Lower leg skin (tissue), 4 donors: ENCODE measurements at regions not wholly inside any gene's neighbourhood (a gene's known extent, or its start where the extent isn't known, plus 50 kb on each side); places are given as distances from the start of the nearest gene placed in this dataset.

Experiments
- DNase-seq, 2 donors: peaks; one replicate each; pipeline ENCODE4 v3.0.0-alpha.2; 2019; ENCODE audit warnings: low spot score in 2 of 2
- H3K4me3 ChIP-seq: fragments of 200-600 bp; sonication (generic); 2 replicates; pipeline ENCODE4 v1.5.1; 2017; ENCODE audit warnings: mild to moderate bottlenecking, low read depth; ENCODE audit not compliant: poor library complexity, severe bottlenecking
- POLR2A ChIP-seq, 2 donors: fragments of 450-650 bp; IDR thresholded peaks; one replicate each; pipeline ENCODE4 v1.6.1; 2016 to 2017; ENCODE audit warnings: antibody characterized with exemption in 2 of 2, mild to moderate bottlenecking in 1 of 2, moderate library complexity in 1 of 2
- WGBS, 2 donors: methylation state at CpG; one replicate each; pipeline ENCODE4 v1.1.5; 2018; 5-methylcytosine and 5-hydroxymethylcytosine counted together
- intact Hi-C: fragments of 100-400 bp; cut with DNase I; formaldehyde crosslinking; loops from one replicate; pipeline ENCODE4 v1.15.0; 2023; ENCODE audit warnings: low total_unique reads
- TF ChIP-seq, protein P1 (sequence below), 3 donors: fragments of 450-650 bp; IDR thresholded peaks; one replicate each; pipeline ENCODE4 v1.5.1; 2016; ENCODE audit warnings: antibody characterized with exemption in 3 of 3, mild to moderate bottlenecking in 3 of 3, moderate library complexity in 2 of 3

DNA sequence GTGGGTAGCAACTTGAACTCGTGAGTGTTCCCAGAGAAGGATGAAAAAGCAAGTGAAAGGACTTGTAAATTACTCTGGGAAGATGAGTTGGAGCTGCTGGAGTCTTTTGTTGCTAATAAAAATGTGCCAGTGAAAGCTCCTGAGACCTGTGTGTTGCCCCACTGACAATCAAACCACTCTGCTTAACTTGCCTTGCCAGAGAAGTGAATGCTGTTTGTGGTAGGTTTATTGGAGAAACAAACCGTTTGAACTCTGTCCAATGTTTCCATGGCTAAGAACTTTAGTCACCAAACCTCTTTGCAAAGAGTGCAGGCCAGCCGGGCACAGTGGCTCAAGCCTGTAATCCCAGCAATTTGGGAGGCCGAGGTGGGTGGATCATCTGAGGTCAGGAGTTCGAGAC lies 586.9 kb downstream of the PCDH7 start:
- TF ChIP-seq, protein P1, sequence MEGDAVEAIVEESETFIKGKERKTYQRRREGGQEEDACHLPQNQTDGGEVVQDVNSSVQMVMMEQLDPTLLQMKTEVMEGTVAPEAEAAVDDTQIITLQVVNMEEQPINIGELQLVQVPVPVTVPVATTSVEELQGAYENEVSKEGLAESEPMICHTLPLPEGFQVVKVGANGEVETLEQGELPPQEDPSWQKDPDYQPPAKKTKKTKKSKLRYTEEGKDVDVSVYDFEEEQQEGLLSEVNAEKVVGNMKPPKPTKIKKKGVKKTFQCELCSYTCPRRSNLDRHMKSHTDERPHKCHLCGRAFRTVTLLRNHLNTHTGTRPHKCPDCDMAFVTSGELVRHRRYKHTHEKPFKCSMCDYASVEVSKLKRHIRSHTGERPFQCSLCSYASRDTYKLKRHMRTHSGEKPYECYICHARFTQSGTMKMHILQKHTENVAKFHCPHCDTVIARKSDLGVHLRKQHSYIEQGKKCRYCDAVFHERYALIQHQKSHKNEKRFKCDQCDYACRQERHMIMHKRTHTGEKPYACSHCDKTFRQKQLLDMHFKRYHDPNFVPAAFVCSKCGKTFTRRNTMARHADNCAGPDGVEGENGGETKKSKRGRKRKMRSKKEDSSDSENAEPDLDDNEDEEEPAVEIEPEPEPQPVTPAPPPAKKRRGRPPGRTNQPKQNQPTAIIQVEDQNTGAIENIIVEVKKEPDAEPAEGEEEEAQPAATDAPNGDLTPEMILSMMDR (IDR thresholded peaks at IDR 0.05) = no peak
- no peak for TF ChIP-seq POLR2A (IDR thresholded peaks at IDR 0.05)
- intact Hi-C loops = no loop called here
- WGBS, 2 donors = 72 to 81% methylated on average over 5 of the region's 5 CpGs
- DNase-seq = no peak
- H3K4me3 ChIP-seq = no peak overlapping the region

DNA sequence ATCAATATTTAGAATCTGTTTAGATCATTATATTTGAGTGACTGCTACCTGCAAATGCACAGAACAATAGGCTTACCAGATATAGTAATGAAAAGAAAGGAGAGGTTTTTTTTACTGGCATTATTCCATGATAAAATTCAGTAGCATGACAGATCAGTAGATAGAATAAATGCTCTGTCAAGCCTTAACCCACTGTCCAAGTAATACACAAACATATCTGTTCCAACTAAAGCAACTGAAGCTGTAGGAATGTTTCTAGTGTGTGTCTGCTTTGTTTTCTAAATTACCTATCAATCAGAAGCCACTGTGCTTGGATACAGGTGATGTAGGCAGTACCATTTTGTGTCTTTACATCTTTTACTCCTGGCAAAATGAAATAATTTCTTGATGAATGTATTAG lies 604.6 kb downstream of the PCDH7 start:
- TF ChIP-seq, protein P1 (IDR thresholded peaks at IDR 0.05) = no peak
- no peak for TF ChIP-seq POLR2A (IDR thresholded peaks at IDR 0.05)
- no peak for DNase-seq
- intact Hi-C loops = no loop called here
- H3K4me3 ChIP-seq = no peak overlapping the region

DNA sequence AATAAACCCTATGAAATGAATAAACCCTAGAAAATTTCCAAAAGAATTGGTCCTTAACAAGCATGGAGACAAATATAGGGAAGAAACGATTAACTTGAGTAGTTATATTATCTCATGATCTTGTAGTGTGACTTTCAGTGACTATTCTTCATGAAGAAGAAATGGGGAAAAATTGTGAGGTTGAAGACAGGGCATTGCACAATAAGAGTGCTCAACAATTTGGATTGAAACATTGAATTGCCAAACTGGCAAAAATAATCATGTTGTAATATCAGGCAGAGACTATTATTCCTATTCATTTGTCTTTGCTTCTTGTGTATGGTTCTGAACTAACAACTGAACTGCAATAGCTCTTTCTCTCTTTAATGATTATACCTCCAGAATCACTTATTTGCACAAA lies 605.1 kb downstream of the PCDH7 start:
- intact Hi-C loops = no loop called here
- H3K4me3 ChIP-seq = no peak overlapping the region
- TF ChIP-seq, protein P1 (IDR thresholded peaks at IDR 0.05) = no peak
- no peak for TF ChIP-seq POLR2A (IDR thresholded peaks at IDR 0.05)
- DNase-seq = no peak
- 74 to 94% methylated on average over 1 of the region's 1 CpG for WGBS, 2 donors

DNA sequence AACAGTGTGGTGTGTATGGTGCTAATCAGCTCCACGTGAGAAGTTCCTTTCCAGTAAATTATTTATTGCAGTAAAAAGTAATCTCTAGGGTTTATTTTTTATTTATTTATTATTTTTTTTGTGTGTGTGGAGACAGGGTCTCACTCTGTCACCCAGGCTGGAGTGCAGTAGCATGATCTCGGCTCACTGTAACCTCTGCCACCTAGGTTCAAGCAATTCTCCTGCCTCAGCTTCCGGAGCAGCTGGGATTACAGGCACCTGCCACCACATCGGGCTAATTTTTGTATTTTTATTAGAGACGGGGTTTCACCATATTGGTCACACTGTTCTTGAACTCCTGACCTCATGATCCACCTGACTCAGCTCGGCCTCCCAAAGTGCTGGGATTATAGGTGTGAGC lies 606.9 kb downstream of the PCDH7 start:
- no peak overlapping the region for H3K4me3 ChIP-seq
- intact Hi-C loops = no loop called here
- no peak for DNase-seq
- 88% methylated on average over 6 of the region's 6 CpGs for WGBS, 2 donors
- TF ChIP-seq, protein P1 (IDR thresholded peaks at IDR 0.05) = no peak
- TF ChIP-seq POLR2A (IDR thresholded peaks at IDR 0.05) = no peak

DNA sequence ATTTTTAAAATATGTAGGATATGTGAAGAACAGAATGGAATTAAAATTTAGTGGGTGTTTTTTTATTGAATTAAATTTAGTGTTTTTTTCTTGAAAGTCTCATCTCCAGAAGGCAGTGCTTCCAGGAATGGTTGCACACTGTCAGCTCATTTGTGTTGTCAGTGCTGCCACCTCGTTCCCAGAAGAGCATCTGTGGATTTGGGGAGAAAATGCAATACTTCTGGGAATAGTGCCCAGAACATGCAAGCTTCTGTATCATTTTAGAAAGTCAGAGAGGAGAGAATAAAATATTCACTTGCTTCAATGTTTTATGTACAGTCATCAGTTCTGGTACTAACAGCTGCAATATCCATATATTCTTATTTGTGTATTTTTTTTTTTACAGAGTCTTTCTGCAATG lies 608.8 kb downstream of the PCDH7 start:
- no peak overlapping the region for H3K4me3 ChIP-seq
- TF ChIP-seq POLR2A (IDR thresholded peaks at IDR 0.05) = no peak
- intact Hi-C loops = no loop called here
- WGBS, 2 donors = 32 to 37% methylated on average over 1 of the region's 1 CpG
- DNase-seq = no peak

DNA sequence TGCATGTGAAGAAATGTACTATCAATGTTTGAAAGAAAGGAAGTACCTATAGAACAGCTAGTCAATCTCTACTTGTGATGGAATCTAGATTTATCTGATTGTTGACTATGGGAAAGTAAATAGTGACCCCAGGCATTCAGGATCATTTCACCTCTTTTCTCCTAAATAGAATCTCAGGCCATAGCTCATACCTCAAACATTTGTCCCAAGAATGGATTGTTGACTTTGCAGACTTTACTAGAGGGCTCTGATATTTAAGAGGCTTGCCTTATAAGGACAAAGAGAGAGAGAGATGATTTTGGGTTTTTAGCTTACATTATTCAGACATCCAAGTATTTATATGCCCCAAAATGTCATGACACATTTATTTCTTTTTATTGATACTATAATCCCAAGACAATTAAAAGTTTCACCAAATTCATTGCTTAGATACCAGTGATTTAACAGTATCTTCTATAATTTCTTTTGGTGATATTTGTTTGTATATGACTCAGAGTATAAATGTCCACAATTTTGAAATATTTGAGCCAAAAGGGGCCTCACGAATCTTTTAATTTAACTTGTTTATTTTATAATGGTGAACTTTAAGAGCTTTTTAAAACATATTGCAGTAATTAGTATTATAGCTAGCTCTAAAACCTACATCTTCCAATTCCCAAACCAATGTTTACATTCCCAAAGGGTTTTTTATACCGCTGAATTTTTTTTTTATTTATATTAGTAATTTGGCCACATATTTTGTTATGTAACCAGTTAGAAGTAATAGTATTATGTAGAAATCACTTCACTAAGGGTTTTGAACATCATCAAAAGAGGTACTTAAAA lies 614.1 kb downstream of the PCDH7 start:
- 71 to 74% methylated on average over 2 of the region's 2 CpGs for WGBS, 2 donors
- no peak for DNase-seq
- intact Hi-C loops = no loop called here
- H3K4me3 ChIP-seq = no peak overlapping the region
- TF ChIP-seq, protein P1 (IDR thresholded peaks at IDR 0.05) = no peak
- TF ChIP-seq POLR2A (IDR thresholded peaks at IDR 0.05) = no peak
